ENCODE measurements at regions not wholly inside any gene's neighbourhood (a gene's known extent, or its start where the extent isn't known, plus 50 kb on each side); places are given as distances from the start of the nearest gene placed in this dataset.

- H4K5ac ChIP-seq (ENCODE audit: insufficient read length, low read depth, low read length) = no peak overlapping the region
- no peak overlapping the region for H3K4me3 ChIP-seq (ENCODE audit: extremely low read depth in 1 of 4, insufficient read depth in 2 of 4, low read depth in 3 of 4, low read length in 4 of 4)
- no peak overlapping the region for H4K91ac ChIP-seq (replicated peaks; ENCODE audit: insufficient read length, low read length)
- H3K36me3 ChIP-seq (ENCODE audit: control insufficient read depth in 2 of 4, insufficient read depth in 4 of 4, low read length in 3 of 4) = no peaks in the 10 kb centered on the region
- no peak overlapping the region for H4K8ac ChIP-seq (ENCODE audit: extremely low read depth, insufficient read depth, low read length)
- no peaks in the 10 kb centered on the region for H3K23me2 ChIP-seq (ENCODE audit: low read depth, low read length)
- H3K79me2 ChIP-seq (ENCODE audit: control insufficient read depth in 1 of 2, insufficient read depth in 2 of 2, low read length in 2 of 2) = no peaks in the 10 kb centered on the region
- H3K27ac ChIP-seq (ENCODE audit: low read depth, low read length) = no peak overlapping the region
- H3K4ac ChIP-seq (replicated peaks; ENCODE audit: insufficient read length, low read depth, low read length) = no peak overlapping the region
- H3K9ac ChIP-seq (replicated peaks in 1 of 4; ENCODE audit: extremely low read depth in 1 of 4, low read depth in 3 of 4, low read length in 3 of 4) = no peak overlapping the region
- H3K56ac ChIP-seq (replicated peaks; ENCODE audit: insufficient read length, low read depth, low read length) = no peak overlapping the region
- no peak overlapping the region for H2AK5ac ChIP-seq (ENCODE audit: low read depth, low read length)
- H3K23ac ChIP-seq (ENCODE audit: insufficient read length) = no peak overlapping the region
- no peak overlapping the region for H2BK12ac ChIP-seq (ENCODE audit: low read depth, low read length)
- H2BK120ac ChIP-seq (replicated peaks; ENCODE audit: low read depth, low read length) = no peak overlapping the region
- POLR2A ChIA-PET (ENCODE audit: partially characterized antibody) = no interaction called here
- H3K14ac ChIP-seq (ENCODE audit: insufficient read length) = no peak overlapping the region
- no peaks in the 10 kb centered on the region for H3K4me1 ChIP-seq (replicated peaks in 1 of 4; ENCODE audit: control insufficient read depth in 3 of 4, insufficient read depth in 4 of 4, low read length in 3 of 4)
- H3K4me2 ChIP-seq (ENCODE audit: insufficient read depth in 1 of 2, low read depth in 2 of 2, low read length in 2 of 2) = no peak overlapping the region
- no peaks in the 10 kb centered on the region for H3K27me3 ChIP-seq (replicated peaks in 1 of 4; ENCODE audit: control insufficient read depth in 3 of 4, extremely low read depth in 1 of 4, insufficient read depth in 3 of 4, low read length in 3 of 4)
- H4K20me1 ChIP-seq (replicated peaks in 1 of 2; ENCODE audit: control insufficient read depth in 1 of 2, insufficient read depth in 2 of 2, low read length in 2 of 2) = no peaks in the 10 kb centered on the region
- peaks cover 0 to 6% of the 10 kb centered on the region in 2 experiments; a peak in 1 of 4 replicates for H3K9me3 ChIP-seq (ENCODE audit: insufficient read depth in 2 of 2, low read depth in 1 of 2, low read length in 1 of 2)
- H2BK5ac ChIP-seq (ENCODE audit: low read depth, low read length) = no peak overlapping the region
- DNase-seq (ENCODE audit: low read depth in 1 of 2, low spot score in 2 of 2) (no peak), FAIRE-seq (no peak)
- H2BK20ac ChIP-seq (ENCODE audit: low read length) = no peak overlapping the region
- WGBS, 2 experiments (ENCODE audit: extremely low coverage in 1 of 2, insufficient coverage in 1 of 2, insufficient read length in 1 of 2, insufficient replicate concordance in 2 of 2, low coverage in 1 of 2, low lambda C conversion rate in 2 of 2, missing lambda C conversion rate in 1 of 2) = 95% methylated on average over 1 of the region's 1 CpG; no CpG with 5 or more reads in 1 of the 2 experiments
- no peaks in the 10 kb centered on the region for H3K79me1 ChIP-seq (ENCODE audit: low read depth, low read length)
- no peak overlapping the region for H2AFZ ChIP-seq (ENCODE audit: low read length)
- CTCF ChIA-PET (ENCODE audit: partially characterized antibody) = no interaction called here
- H2BK15ac ChIP-seq (ENCODE audit: low read length) = no peak overlapping the region
- no peak overlapping the region for H3K18ac ChIP-seq (ENCODE audit: extremely low read depth, low read length)
- TF ChIP-seq CEBPB (IDR thresholded peaks at IDR 0.05; ENCODE audit: low read depth, low read length) = no peak
- TF ChIP-seq BRCA1 (IDR thresholded peaks at IDR 0.05; ENCODE audit: low read depth, low read length) = no peak
- no peak for TF ChIP-seq ASH2L (IDR thresholded peaks at IDR 0.05; ENCODE audit: low read length)
- TF ChIP-seq ZNF274 (IDR thresholded peaks at IDR 0.05; ENCODE audit: borderline replicate concordance, extremely low read depth, low read length) = no peak
- no peak for TF ChIP-seq SP4 (IDR thresholded peaks at IDR 0.05; ENCODE audit: low read length)
- TF ChIP-seq EP300 (IDR thresholded peaks at IDR 0.05; ENCODE audit: borderline replicate concordance in 1 of 2, low read depth in 2 of 2, low read length in 2 of 2) = no peak
- TF ChIP-seq RAD21 (IDR thresholded peaks at IDR 0.05 in 1 of 2, conservative IDR thresholded peaks at IDR 0.05 in 1 of 2; ENCODE audit: low read depth in 2 of 2, low read length in 2 of 2) = no peak
- no peak for TF ChIP-seq SIRT6 (IDR thresholded peaks at IDR 0.05; ENCODE audit: low read length)
- no peak for TF ChIP-seq FOSL1 (IDR thresholded peaks at IDR 0.05; ENCODE audit: insufficient read depth, low read depth, low read length)
- no peak for TF ChIP-seq PHF8 (conservative IDR thresholded peaks at IDR 0.05; ENCODE audit: low read depth, low read length)
- TF ChIP-seq SP2 (IDR thresholded peaks at IDR 0.05; ENCODE audit: low read length) = no peak
- no peak for TF ChIP-seq RFX5 (IDR thresholded peaks at IDR 0.05; ENCODE audit: borderline replicate concordance, low read depth, low read length)
- TF ChIP-seq JUND (IDR thresholded peaks at IDR 0.05; ENCODE audit: low read length) = no peak
- no peak for TF ChIP-seq POLR2AphosphoS5 (IDR thresholded peaks at IDR 0.05; ENCODE audit: low read depth, low read length)
- no peak for TF ChIP-seq CBX5 (IDR thresholded peaks at IDR 0.05; ENCODE audit: low read depth, low read length)
- TF ChIP-seq TBP (IDR thresholded peaks at IDR 0.05; ENCODE audit: low read depth, low read length) = no peak
Measured at GRCh38 chr12:73083736-73084135, 811.6 kb downstream of the TRHDE start.

Data from H1 (cell line).